ENCODE measurements at regions not wholly inside any gene's neighbourhood (a gene's known extent, or its start where the extent isn't known, plus 50 kb on each side); places are given as distances from the start of the nearest gene placed in this dataset.

GRCh38 chr4:59339631-59340030 is 1860.5 kb upstream of the ADGRL3 start:
- no peaks in the 10 kb centered on the region for H3K79me2 ChIP-seq (ENCODE audit: insufficient read depth, low read length)
- no peak overlapping the region for H3K4me2 ChIP-seq (ENCODE audit: low read depth, low read length)
- DNase-seq (ENCODE audit: low spot score) (no peak), FAIRE-seq (no peak), ATAC-seq (no peak)
- no peak overlapping the region for H3K27ac ChIP-seq (ENCODE audit: extremely low read length, insufficient read depth, low read length)
- H3K9me3 ChIP-seq (ENCODE audit: low read length), result no peaks in the 10 kb centered on the region
- H3K4me3 ChIP-seq (replicated peaks in 1 of 3; ENCODE audit: insufficient read depth in 1 of 3, low read depth in 2 of 3, low read length in 3 of 3), result no peak overlapping the region
- TF ChIP-seq PRPF4 (IDR thresholded peaks at IDR 0.05; ENCODE audit: low read depth, low read length, poor library complexity, severe bottlenecking) (no peak), MTA3 (CRISPR knock-in tag; IDR thresholded peaks at IDR 0.05) (no peak), RBFOX2 (IDR thresholded peaks at IDR 0.05; ENCODE audit: low read depth, low read length) (no peak), ZBTB26 (CRISPR knock-in tag; IDR thresholded peaks at IDR 0.05; ENCODE audit: borderline replicate concordance) (no peak), ZNF746 (CRISPR knock-in tag; IDR thresholded peaks at IDR 0.05) (no peak), JDP2 (CRISPR knock-in tag; IDR thresholded peaks at IDR 0.05; ENCODE audit: borderline replicate concordance) (no peak), ZNF331 (CRISPR knock-in tag; IDR thresholded peaks at IDR 0.05) (no peak), ZNF160 (CRISPR knock-in tag; IDR thresholded peaks at IDR 0.05) (no peak), DRAP1 (CRISPR knock-in tag; IDR thresholded peaks at IDR 0.05) (no peak), RELA (CRISPR knock-in tag; IDR thresholded peaks at IDR 0.05) (no peak), ARID5B (CRISPR knock-in tag; IDR thresholded peaks at IDR 0.05) (no peak)
- H3K9ac ChIP-seq (ENCODE audit: insufficient read depth, low read depth, low read length), result no peak overlapping the region
- no peaks in the 10 kb centered on the region for H3K36me3 ChIP-seq (replicated peaks in 1 of 2; ENCODE audit: control insufficient read depth in 1 of 2, insufficient read depth in 2 of 2, low read length in 2 of 2)
- H4K20me1 ChIP-seq (ENCODE audit: insufficient read depth, low read length), result no peaks in the 10 kb centered on the region
- BruUV-seq (replicated peaks), result no TSS peak
- in situ Hi-C loops (cut with HindIII; ENCODE audit: extremely low pct_ligation_motif_present, low pct_unique_long_range_greater_than_20kb) (no loop called here), intact Hi-C loops (cut with micrococcal nuclease; ENCODE audit: unreplicated experiment) (no loop called here)
- no peaks in the 10 kb centered on the region for H3K4me1 ChIP-seq (ENCODE audit: insufficient read depth, low read length)
- CTCF ChIA-PET (ENCODE audit: low intra/inter-chr PET ratio, low total read pairs), result no interaction called here
- POLR2A ChIA-PET, result no interaction called here
- H2AFZ ChIP-seq (ENCODE audit: low read length), result no peak overlapping the region
- H3K27me3 ChIP-seq (ENCODE audit: control insufficient read depth in 1 of 2, insufficient read depth in 2 of 2, low read length in 2 of 2), result no peaks in the 10 kb centered on the region
